ENCODE measurements at regions not wholly inside any gene's neighbourhood (a gene's known extent, or its start where the extent isn't known, plus 50 kb on each side); places are given as distances from the start of the nearest gene placed in this dataset.

DNA sequence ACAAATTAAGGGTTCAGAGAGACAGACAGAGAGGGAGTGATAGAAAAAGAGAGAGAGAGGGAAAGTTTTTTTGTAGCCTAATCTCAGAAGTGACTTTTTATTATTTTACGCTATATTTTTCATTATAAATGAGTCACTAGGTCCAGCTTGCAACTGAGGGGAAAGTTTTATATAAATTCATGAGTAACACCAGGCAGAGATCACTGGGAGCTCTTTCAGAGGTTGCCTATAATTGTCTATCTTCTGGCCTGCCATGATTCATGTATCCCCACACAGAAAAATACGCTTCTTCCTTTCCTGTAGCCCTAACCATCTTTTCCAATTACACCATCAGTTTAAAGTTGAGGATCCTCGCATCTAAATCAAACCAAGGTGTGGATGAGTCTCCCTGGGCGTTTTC, 467.9 kb downstream of the SLITRK1 start:
- Mint-ChIP-seq H3K9me3 (peaks cover 0 to 11% (median 5%) of the 10 kb centered on the region in 7 donors), H3K36me3 (no peaks in the 10 kb centered on the region), H3K27ac (no peak overlapping the region), H3K27me3 (ENCODE audit: low read depth in 3 of 3) (no peaks in the 10 kb centered on the region), H3K4me3 (no peak overlapping the region), H3K4me1 (no peaks in the 10 kb centered on the region)
- Histone ChIP-seq H3K4me3 (replicated peaks in 1 of 3; ENCODE audit: low read depth in 2 of 3, low read length in 3 of 3) (no peak overlapping the region), H3K27me3 (ENCODE audit: control insufficient read depth in 2 of 2, insufficient read depth in 2 of 2, low read length in 2 of 2) (no peaks in the 10 kb centered on the region), H3K4me2 (replicated peaks; ENCODE audit: extremely low read depth, low read length, poor library complexity, severe bottlenecking) (no peak overlapping the region), H4K20me1 (ENCODE audit: insufficient read depth, low read length) (no peaks in the 10 kb centered on the region), H3K27ac (ENCODE audit: low read depth in 1 of 2, low read length in 2 of 2) (no peak overlapping the region), H3K79me2 (ENCODE audit: insufficient read depth, low read length) (no peaks in the 10 kb centered on the region), H2AFZ (ENCODE audit: insufficient read depth, low read depth, low read length, poor library complexity, severe bottlenecking) (no peak overlapping the region), H3K9ac (ENCODE audit: insufficient read depth, low read length, poor library complexity, severe bottlenecking) (no peak overlapping the region), H3K4me1 (ENCODE audit: control insufficient read depth in 1 of 2, insufficient read depth in 2 of 2, low read length in 2 of 2) (no peaks in the 10 kb centered on the region), H3K36me3 (replicated peaks in 1 of 2; ENCODE audit: control insufficient read depth in 1 of 2, insufficient read depth in 2 of 2, low read length in 2 of 2) (no peaks in the 10 kb centered on the region), H3K9me3 (replicated peaks in 1 of 2; ENCODE audit: control insufficient read depth in 1 of 2, insufficient read depth in 1 of 2, low read length in 2 of 2) (peaks cover 8 to 9% of the 10 kb centered on the region in 2 donors)
- TF ChIP-seq, protein P1, sequence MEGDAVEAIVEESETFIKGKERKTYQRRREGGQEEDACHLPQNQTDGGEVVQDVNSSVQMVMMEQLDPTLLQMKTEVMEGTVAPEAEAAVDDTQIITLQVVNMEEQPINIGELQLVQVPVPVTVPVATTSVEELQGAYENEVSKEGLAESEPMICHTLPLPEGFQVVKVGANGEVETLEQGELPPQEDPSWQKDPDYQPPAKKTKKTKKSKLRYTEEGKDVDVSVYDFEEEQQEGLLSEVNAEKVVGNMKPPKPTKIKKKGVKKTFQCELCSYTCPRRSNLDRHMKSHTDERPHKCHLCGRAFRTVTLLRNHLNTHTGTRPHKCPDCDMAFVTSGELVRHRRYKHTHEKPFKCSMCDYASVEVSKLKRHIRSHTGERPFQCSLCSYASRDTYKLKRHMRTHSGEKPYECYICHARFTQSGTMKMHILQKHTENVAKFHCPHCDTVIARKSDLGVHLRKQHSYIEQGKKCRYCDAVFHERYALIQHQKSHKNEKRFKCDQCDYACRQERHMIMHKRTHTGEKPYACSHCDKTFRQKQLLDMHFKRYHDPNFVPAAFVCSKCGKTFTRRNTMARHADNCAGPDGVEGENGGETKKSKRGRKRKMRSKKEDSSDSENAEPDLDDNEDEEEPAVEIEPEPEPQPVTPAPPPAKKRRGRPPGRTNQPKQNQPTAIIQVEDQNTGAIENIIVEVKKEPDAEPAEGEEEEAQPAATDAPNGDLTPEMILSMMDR (IDR thresholded peaks at IDR 0.05), result no peak
- 73% methylated on average over 2 of the region's 4 CpGs for WGBS (ENCODE audit: insufficient coverage)
- no peak for DNase-seq
- intact Hi-C loops (cut with micrococcal nuclease), result no loop called here

DNA sequence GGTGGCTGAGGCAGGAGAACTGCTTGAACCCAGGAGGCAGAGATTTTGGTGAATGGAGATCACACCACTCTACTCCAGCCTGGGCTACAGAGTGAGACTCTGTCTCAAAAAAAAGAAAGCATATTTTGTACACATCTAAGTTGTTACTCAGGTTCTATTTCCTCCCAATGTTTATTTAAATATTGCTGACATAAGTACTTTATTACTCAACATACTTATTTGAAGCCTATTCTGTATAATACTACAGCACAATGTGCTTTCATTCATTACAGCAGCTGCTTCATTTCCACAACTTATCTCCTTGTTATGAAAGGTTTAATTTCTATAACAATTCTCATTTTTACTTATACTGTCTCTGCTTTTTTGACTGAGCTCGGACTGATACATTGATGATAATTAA, 495.7 kb downstream of the SLITRK1 start:
- Mint-ChIP-seq H3K36me3 (no peaks in the 10 kb centered on the region), H3K27me3 (ENCODE audit: low read depth in 3 of 3) (no peaks in the 10 kb centered on the region), H3K4me3 (no peak overlapping the region), H3K9me3 (peaks cover 0 to 6% (median 2%) of the 10 kb centered on the region in 7 donors), H3K27ac (no peak overlapping the region), H3K4me1 (no peaks in the 10 kb centered on the region)
- H3K9ac ChIP-seq (ENCODE audit: insufficient read depth, low read length, poor library complexity, severe bottlenecking), result no peak overlapping the region
- no peak overlapping the region for H3K4me3 ChIP-seq (replicated peaks in 1 of 3; ENCODE audit: low read depth in 2 of 3, low read length in 3 of 3)
- TF ChIP-seq, protein P1 (IDR thresholded peaks at IDR 0.05), result no peak
- DNase-seq, result no peak
- no peaks in the 10 kb centered on the region for H3K79me2 ChIP-seq (ENCODE audit: insufficient read depth, low read length)
- no peaks in the 10 kb centered on the region for H3K9me3 ChIP-seq (replicated peaks in 1 of 2; ENCODE audit: control insufficient read depth in 1 of 2, insufficient read depth in 1 of 2, low read length in 2 of 2)
- H3K27ac ChIP-seq (ENCODE audit: low read depth in 1 of 2, low read length in 2 of 2), result no peak overlapping the region
- no CpG with 5 or more reads among the region's 1 CpG for WGBS (ENCODE audit: insufficient coverage)
- H3K4me1 ChIP-seq (ENCODE audit: control insufficient read depth in 1 of 2, insufficient read depth in 2 of 2, low read length in 2 of 2), result no peaks in the 10 kb centered on the region
- no peaks in the 10 kb centered on the region for H3K36me3 ChIP-seq (replicated peaks in 1 of 2; ENCODE audit: control insufficient read depth in 1 of 2, insufficient read depth in 2 of 2, low read length in 2 of 2)
- no peak overlapping the region for H3K4me2 ChIP-seq (replicated peaks; ENCODE audit: extremely low read depth, low read length, poor library complexity, severe bottlenecking)
- intact Hi-C loops (cut with micrococcal nuclease), result no loop called here
- no peaks in the 10 kb centered on the region for H3K27me3 ChIP-seq (ENCODE audit: control insufficient read depth in 2 of 2, insufficient read depth in 2 of 2, low read length in 2 of 2)
- no peak overlapping the region for H2AFZ ChIP-seq (ENCODE audit: insufficient read depth, low read depth, low read length, poor library complexity, severe bottlenecking)
- no peaks in the 10 kb centered on the region for H4K20me1 ChIP-seq (ENCODE audit: insufficient read depth, low read length)

Measured in CD14-positive monocyte (primary cell).